ENCODE measurements at regions not wholly inside any gene's neighbourhood (a gene's known extent, or its start where the extent isn't known, plus 50 kb on each side); places are given as distances from the start of the nearest gene placed in this dataset.
"Not testable (repeated sequence)": the region's sequence is repeated elsewhere in the genome, so short reads cannot be mapped to it uniquely, and the experiment has no call there.

- H3K4me3 ChIP-seq, result no peak overlapping the region
- H3K27ac ChIP-seq, result no peak overlapping the region
- no peak for TF ChIP-seq CTCF (IDR thresholded peaks at IDR 0.05)
- DNase-seq (ENCODE audit: low spot score), result no peak
Observed at GRCh38 chr1:163588796-163589195, 267.0 kb downstream of the NUF2 start.

- DNase-seq (ENCODE audit: low spot score), result no peak
- H3K4me3 ChIP-seq, result no peak overlapping the region
- TF ChIP-seq CTCF (IDR thresholded peaks at IDR 0.05), result no peak
- no peak overlapping the region for H3K27ac ChIP-seq
Observed at GRCh38 chr1:163589735-163590134, 268.0 kb downstream of the NUF2 start.

GRCh38 chr1:163591131-163591530 lies 269.4 kb downstream of the NUF2 start:
- not testable (repeated sequence) for H3K4me3 ChIP-seq; DNase-seq (ENCODE audit: low spot score)

GRCh38 chr1:163592623-163593022 lies 270.9 kb downstream of the NUF2 start:
- not testable (repeated sequence) for H3K27ac ChIP-seq; H3K4me3 ChIP-seq; DNase-seq (ENCODE audit: low spot score)

More at GRCh38 chr1:163591131-163591530, 269.4 kb downstream of the NUF2 start:
- not testable (repeated sequence) for H3K27ac ChIP-seq

GRCh38 chr1:163596106-163596505 lies 274.4 kb downstream of the NUF2 start:
- DNase-seq (ENCODE audit: low spot score), result not testable (repeated sequence)

GRCh38 chr1:163596541-163597258 lies 274.9 kb downstream of the NUF2 start:
- no peak for DNase-seq (ENCODE audit: low spot score)
- Histone ChIP-seq H3K4me3 (no peak overlapping the region), H3K27ac (no peak overlapping the region)
- TF ChIP-seq CTCF (IDR thresholded peaks at IDR 0.05), result no peak

More at GRCh38 chr1:163596106-163596505, 274.4 kb downstream of the NUF2 start:
- H3K27ac ChIP-seq, H3K4me3 ChIP-seq: not testable (repeated sequence)

- H3K27ac ChIP-seq, result no peak overlapping the region
- DNase-seq (ENCODE audit: low spot score), result no peak
Observed at GRCh38 chr1:163604321-163604720, 282.6 kb downstream of the NUF2 start.

GRCh38 chr1:163604896-163605295 lies 283.1 kb downstream of the NUF2 start:
- no peak overlapping the region for H3K27ac ChIP-seq
- H3K4me3 ChIP-seq, result no peak overlapping the region
- TF ChIP-seq CTCF (IDR thresholded peaks at IDR 0.05), result no peak
- DNase-seq (ENCODE audit: low spot score), result no peak

More at GRCh38 chr1:163604321-163604720, 282.6 kb downstream of the NUF2 start:
- no peak for TF ChIP-seq CTCF (IDR thresholded peaks at IDR 0.05)
- H3K4me3 ChIP-seq, result no peak overlapping the region

- no peak for TF ChIP-seq CTCF (IDR thresholded peaks at IDR 0.05)
- Histone ChIP-seq H3K27ac (no peak overlapping the region), H3K4me3 (no peak overlapping the region)
- DNase-seq (ENCODE audit: low spot score), result no peak
Observed at GRCh38 chr1:163608979-163609378, 287.2 kb downstream of the NUF2 start.

Data from coronary artery (tissue), 2 donors.